Esophagus muscularis mucosa (tissue), 4 donors: ENCODE measurements at regions not wholly inside any gene's neighbourhood (a gene's known extent, or its start where the extent isn't known, plus 50 kb on each side); places are given as distances from the start of the nearest gene placed in this dataset.

ENCODE experiments used
- CTCF ChIP-seq, 3 experiments: fragments of 200-600 bp in 2 of 3; fragments of 450-650 bp in 1 of 3; sonication (generic) in 2 of 3; IDR thresholded peaks; one replicate each; pipeline ENCODE4 v1.5.1; 2017 to 2019; ENCODE audit warnings: antibody characterized with exemption in 3 of 3, mild to moderate bottlenecking in 2 of 3, moderate library complexity in 1 of 3
- EP300 ChIP-seq: sonication (generic); formaldehyde crosslinking; IDR thresholded peaks from one replicate; pipeline ENCODE4 v1.6.1; 2017; ENCODE audit warnings: antibody characterized with exemption
- POLR2A ChIP-seq: fragments of 450-650 bp; IDR thresholded peaks from one replicate; pipeline ENCODE4 v1.6.1; 2017; ENCODE audit warnings: antibody characterized with exemption, moderate library complexity, mild to moderate bottlenecking, low read depth
- POLR2AphosphoS5 ChIP-seq, 2 donors: sonication (generic); formaldehyde crosslinking; IDR thresholded peaks; one replicate each; pipeline ENCODE4 v1.6.1; 2017; ENCODE audit warnings: antibody characterized with exemption in 2 of 2

GRCh38 chr18:26757263-26758019 is 108.1 kb downstream of the AQP4 start:
- no peak for TF ChIP-seq CTCF (IDR thresholded peaks at IDR 0.05)
- no peak for TF ChIP-seq POLR2AphosphoS5 (IDR thresholded peaks at IDR 0.05)
- TF ChIP-seq POLR2A: no peak
- no peak for TF ChIP-seq EP300
